ENCODE measurements at regions not wholly inside any gene's neighbourhood (a gene's known extent, or its start where the extent isn't known, plus 50 kb on each side); places are given as distances from the start of the nearest gene placed in this dataset.

GRCh38 chr9:89807682-89808075 is 202.9 kb downstream of the GADD45G start:
- H3K4me3 Mint-ChIP-seq: no peak overlapping the region
- CTCF ChIA-PET: no interaction called here
- H3K27ac Mint-ChIP-seq: no peak overlapping the region
- peaks cover 3% of the 10 kb centered on the region for H3K27me3 Mint-ChIP-seq
- TF ChIP-seq CTCF (IDR thresholded peaks at IDR 0.05): no peak
- ATAC-seq: no peak
- no peak for DNase-seq
- intact Hi-C loops (cut with micrococcal nuclease): no loop called here
- H3K36me3 Mint-ChIP-seq (ENCODE audit: low read depth): no peaks in the 10 kb centered on the region
- H3K9me3 Mint-ChIP-seq: no peaks in the 10 kb centered on the region
- peaks cover 7% of the 10 kb centered on the region for H3K4me1 Mint-ChIP-seq (ENCODE audit: low read depth)
- POLR2A ChIA-PET: no interaction called here

- peaks cover 7% of the 10 kb centered on the region for H3K4me1 Mint-ChIP-seq (ENCODE audit: low read depth)
- ATAC-seq (no peak), DNase-seq (no peak)
- intact Hi-C loops (cut with micrococcal nuclease): no loop called here
- H3K27ac Mint-ChIP-seq: no peak overlapping the region
- peaks cover 3% of the 10 kb centered on the region for H3K27me3 Mint-ChIP-seq
- CTCF ChIA-PET: no interaction called here
- H3K4me3 Mint-ChIP-seq: no peak overlapping the region
- POLR2A ChIA-PET: no interaction called here
- no peaks in the 10 kb centered on the region for H3K9me3 Mint-ChIP-seq
- H3K36me3 Mint-ChIP-seq (ENCODE audit: low read depth): no peaks in the 10 kb centered on the region
- TF ChIP-seq CTCF (IDR thresholded peaks at IDR 0.05): no peak
Measured at GRCh38 chr9:89808076-89808755, 203.4 kb downstream of the GADD45G start.

- CTCF ChIA-PET: no interaction called here
- intact Hi-C loops (cut with micrococcal nuclease): no loop called here
Measured at GRCh38 chr9:89808756-89809181, 204.0 kb downstream of the GADD45G start.

GRCh38 chr9:89810431-89810830 is 205.6 kb downstream of the GADD45G start:
- ATAC-seq (no peak), DNase-seq (no peak)
- intact Hi-C loops (cut with micrococcal nuclease): no loop called here
- Mint-ChIP-seq H3K9me3 (no peaks in the 10 kb centered on the region), H3K36me3 (ENCODE audit: low read depth) (no peaks in the 10 kb centered on the region), H3K4me1 (ENCODE audit: low read depth) (peaks cover 16% of the 10 kb centered on the region), H3K27ac (no peak overlapping the region), H3K27me3 (peaks cover 11% of the 10 kb centered on the region), H3K4me3 (no peak overlapping the region)
- TF ChIP-seq CTCF (IDR thresholded peaks at IDR 0.05): no peak
- ChIA-PET POLR2A (no interaction called here), CTCF (no interaction called here)

More at GRCh38 chr9:89808756-89809181, 204.0 kb downstream of the GADD45G start:
- POLR2A ChIA-PET: no interaction called here
- peaks cover 11% of the 10 kb centered on the region for H3K4me1 Mint-ChIP-seq (ENCODE audit: low read depth)
- H3K27me3 Mint-ChIP-seq: peaks cover 8% of the 10 kb centered on the region
- no peak overlapping the region for H3K4me3 Mint-ChIP-seq
- ATAC-seq (no peak), DNase-seq (no peak)
- H3K9me3 Mint-ChIP-seq: no peaks in the 10 kb centered on the region
- no peak for TF ChIP-seq CTCF (IDR thresholded peaks at IDR 0.05)
- no peaks in the 10 kb centered on the region for H3K36me3 Mint-ChIP-seq (ENCODE audit: low read depth)
- H3K27ac Mint-ChIP-seq: no peak overlapping the region

- DNase-seq: no peak
- H3K9me3 Mint-ChIP-seq: no peaks in the 10 kb centered on the region
- peaks cover 11% of the 10 kb centered on the region for H3K27me3 Mint-ChIP-seq
- no peak overlapping the region for H3K27ac Mint-ChIP-seq
- H3K4me3 Mint-ChIP-seq: no peak overlapping the region
- TF ChIP-seq CTCF (IDR thresholded peaks at IDR 0.05): no peak
- no peak for ATAC-seq
- ChIA-PET CTCF (no interaction called here), POLR2A (no interaction called here)
- H3K36me3 Mint-ChIP-seq (ENCODE audit: low read depth): no peaks in the 10 kb centered on the region
- H3K4me1 Mint-ChIP-seq (ENCODE audit: low read depth): peaks cover 16% of the 10 kb centered on the region
- intact Hi-C loops (cut with micrococcal nuclease): no loop called here
Measured at GRCh38 chr9:89811356-89811755, 206.5 kb downstream of the GADD45G start.

Data from activated CD8-positive, alpha-beta T cell treated with anti-CD3 and anti-CD28 coated beads for 36 hours (primary cell).